ENCODE measurements at regions not wholly inside any gene's neighbourhood (a gene's known extent, or its start where the extent isn't known, plus 50 kb on each side); places are given as distances from the start of the nearest gene placed in this dataset.

- Histone ChIP-seq H3K36me3 (replicated peaks in 1 of 2; ENCODE audit: control insufficient read depth in 1 of 2, insufficient read depth in 2 of 2, low read length in 2 of 2) (no peaks in the 10 kb centered on the region), H3K27me3 (ENCODE audit: control insufficient read depth in 2 of 2, insufficient read depth in 2 of 2, low read length in 2 of 2) (no peaks in the 10 kb centered on the region), H4K20me1 (ENCODE audit: insufficient read depth, low read length) (no peaks in the 10 kb centered on the region), H3K27ac (ENCODE audit: low read depth in 1 of 2, low read length in 2 of 2) (no peak overlapping the region), H3K9ac (ENCODE audit: insufficient read depth, low read length, poor library complexity, severe bottlenecking) (no peak overlapping the region), H3K4me1 (ENCODE audit: control insufficient read depth in 1 of 2, insufficient read depth in 2 of 2, low read length in 2 of 2) (no peaks in the 10 kb centered on the region), H2AFZ (ENCODE audit: insufficient read depth, low read depth, low read length, poor library complexity, severe bottlenecking) (no peak overlapping the region), H3K9me3 (replicated peaks in 1 of 2; ENCODE audit: control insufficient read depth in 1 of 2, insufficient read depth in 1 of 2, low read length in 2 of 2) (peaks cover 0 to 4% of the 10 kb centered on the region in 2 donors), H3K79me2 (ENCODE audit: insufficient read depth, low read length) (no peaks in the 10 kb centered on the region), H3K4me3 (replicated peaks in 1 of 3; ENCODE audit: low read depth in 2 of 3, low read length in 3 of 3) (no peak overlapping the region), H3K4me2 (replicated peaks; ENCODE audit: extremely low read depth, low read length, poor library complexity, severe bottlenecking) (no peak overlapping the region)
- Mint-ChIP-seq H3K4me1 (no peaks in the 10 kb centered on the region), H3K4me3 (no peak overlapping the region), H3K27ac (no peak overlapping the region), H3K27me3 (ENCODE audit: low read depth in 3 of 3) (no peaks in the 10 kb centered on the region), H3K36me3 (no peaks in the 10 kb centered on the region), H3K9me3 (peaks cover 0 to 4% (median 2%) of the 10 kb centered on the region in 7 donors)
- DNase-seq: no peak
- TF ChIP-seq CTCF (IDR thresholded peaks at IDR 0.05): no peak
- intact Hi-C loops (cut with micrococcal nuclease): no loop called here
- WGBS (ENCODE audit: insufficient coverage): 80% methylated on average over 1 of the region's 4 CpGs
These were observed 559.9 kb downstream of the RAB28 start for GRCh38 chr4:12924253-12924652.

GRCh38 chr4:12912896-12913418 lies 571.2 kb downstream of the RAB28 start:
- no peak for DNase-seq
- no peaks in the 10 kb centered on the region for H3K27me3 ChIP-seq (ENCODE audit: control insufficient read depth in 2 of 2, insufficient read depth in 2 of 2, low read length in 2 of 2)
- no peak overlapping the region for H3K4me2 ChIP-seq (replicated peaks; ENCODE audit: extremely low read depth, low read length, poor library complexity, severe bottlenecking)
- no peak overlapping the region for H3K27ac Mint-ChIP-seq
- no peak overlapping the region for H3K4me3 ChIP-seq (replicated peaks in 1 of 3; ENCODE audit: low read depth in 2 of 3, low read length in 3 of 3)
- no peak overlapping the region for H2AFZ ChIP-seq (ENCODE audit: insufficient read depth, low read depth, low read length, poor library complexity, severe bottlenecking)
- peaks cover 13% of the 10 kb centered on the region in 2 donors for H3K9me3 ChIP-seq (replicated peaks in 1 of 2; ENCODE audit: control insufficient read depth in 1 of 2, insufficient read depth in 1 of 2, low read length in 2 of 2)
- H3K36me3 Mint-ChIP-seq: no peaks in the 10 kb centered on the region
- peaks cover 2 to 18% (median 10%) of the 10 kb centered on the region in 7 donors for H3K9me3 Mint-ChIP-seq
- WGBS (ENCODE audit: insufficient coverage): 83% methylated on average over 1 of the region's 2 CpGs
- H3K27ac ChIP-seq (ENCODE audit: low read depth in 1 of 2, low read length in 2 of 2): no peak overlapping the region
- H3K27me3 Mint-ChIP-seq (ENCODE audit: low read depth in 3 of 3): peaks cover 0 to 2% (median 0%) of the 10 kb centered on the region in 3 donors
- H3K4me1 Mint-ChIP-seq: no peaks in the 10 kb centered on the region
- H3K4me3 Mint-ChIP-seq: no peak overlapping the region
- H3K4me1 ChIP-seq (ENCODE audit: control insufficient read depth in 1 of 2, insufficient read depth in 2 of 2, low read length in 2 of 2): no peaks in the 10 kb centered on the region
- no peaks in the 10 kb centered on the region for H3K79me2 ChIP-seq (ENCODE audit: insufficient read depth, low read length)
- H4K20me1 ChIP-seq (ENCODE audit: insufficient read depth, low read length): no peaks in the 10 kb centered on the region
- H3K36me3 ChIP-seq (replicated peaks in 1 of 2; ENCODE audit: control insufficient read depth in 1 of 2, insufficient read depth in 2 of 2, low read length in 2 of 2): no peaks in the 10 kb centered on the region
- TF ChIP-seq CTCF (IDR thresholded peaks at IDR 0.05): no peak
- no peak overlapping the region for H3K9ac ChIP-seq (ENCODE audit: insufficient read depth, low read length, poor library complexity, severe bottlenecking)
- intact Hi-C loops (cut with micrococcal nuclease): no loop called here
